A673 (cell line): ENCODE measurements at regions not wholly inside any gene's neighbourhood (a gene's known extent, or its start where the extent isn't known, plus 50 kb on each side); places are given as distances from the start of the nearest gene placed in this dataset.

Experiments used
- BruUV-seq: library from RNA; stranded (reverse); fragments of 400-500 nt; replicated peaks from 2 replicates; lab custom pipeline; 2021; lab: Mats Ljungman, UMichigan
- CTCF ChIA-PET: fragments of 300-600 bp; sonication (Branson Sonifier 250); formaldehyde crosslinking; loops from one replicate; lab custom pipeline; 2022; ENCODE audit warnings: antibody characterized with exemption; lab: Charles Lee
- POLR2A ChIA-PET: fragments of 300-600 bp; sonication (Branson Sonifier 250); formaldehyde crosslinking; loops from one replicate; lab custom pipeline; 2022; ENCODE audit warnings: antibody characterized with exemption; ENCODE audit not compliant: low non-redundant PET; lab: Charles Lee
- DNase-seq: peaks from one replicate; pipeline ENCODE4 v3.0.0-alpha.2; 2015; ENCODE audit warnings: low spot score
- H3K27ac ChIP-seq: fragments of 200-600 bp; sonication (generic); 2 replicates; pipeline ENCODE4 v1.5.1; 2016; ENCODE audit warnings: mixed run types, low read depth, mild to moderate bottlenecking, mixed read lengths, antibody characterized with exemption, low read length; ENCODE audit not compliant: poor library complexity, severe bottlenecking
- H3K27me3 ChIP-seq: fragments of 200-600 bp; sonication (generic); replicated peaks from 2 replicates; pipeline ENCODE4 v1.6.1; 2017; ENCODE audit warnings: mixed run types, low read depth, mild to moderate bottlenecking, mixed read lengths, antibody characterized with exemption, low read length; ENCODE audit not compliant: insufficient read depth, poor library complexity
- H3K36me3 ChIP-seq: fragments of 200-600 bp; sonication (generic); 2 replicates; pipeline ENCODE4 v1.6.1; 2016; ENCODE audit warnings: mixed run types, mild to moderate bottlenecking, mixed read lengths, antibody characterized with exemption, low read length; ENCODE audit not compliant: insufficient read depth, poor library complexity, severe bottlenecking
- H3K4me1 ChIP-seq: fragments of 200-600 bp; sonication (generic); 2 replicates; pipeline ENCODE4 v1.6.1; 2017; ENCODE audit warnings: mixed run types, mild to moderate bottlenecking, mixed read lengths, antibody characterized with exemption, low read length; ENCODE audit not compliant: insufficient read depth, poor library complexity, severe bottlenecking
- H3K4me3 ChIP-seq: fragments of 200-600 bp; sonication (generic); 2 replicates; pipeline ENCODE4 v1.5.1; 2016; ENCODE audit warnings: low read depth, mixed run types, mild to moderate bottlenecking, mixed read lengths, low read length; ENCODE audit not compliant: poor library complexity, severe bottlenecking
- H3K9me3 ChIP-seq: fragments of 200-600 bp; sonication (generic); 2 replicates; pipeline ENCODE4 v1.6.1; 2016; ENCODE audit warnings: mixed run types, low read depth, mild to moderate bottlenecking, mixed read lengths, antibody characterized with exemption, low read length; ENCODE audit not compliant: poor library complexity, severe bottlenecking
- CTCF ChIP-seq: fragments of 300-800, 200-600 bp; sonication (generic); conservative IDR thresholded peaks from 2 replicates; pipeline ENCODE4 v1.5.1; 2017; ENCODE audit warnings: low read depth, mild to moderate bottlenecking, antibody characterized with exemption, low read length, moderate library complexity, mixed read lengths
- EZH2 ChIP-seq: fragments of 200-600 bp; sonication (generic); IDR thresholded peaks from 2 replicates; pipeline ENCODE4 v1.6.1; 2017; ENCODE audit warnings: borderline replicate concordance, low read depth, mild to moderate bottlenecking, mixed read lengths, antibody characterized with exemption, low read length; ENCODE audit not compliant: poor library complexity, severe bottlenecking
- intact Hi-C: fragments of 100-400 bp; cut with micrococcal nuclease; formaldehyde crosslinking; loops from one replicate; pipeline ENCODE4 v1.10.0; 2022; ENCODE audit not compliant: unreplicated experiment

GRCh38 chr6:86045038-86045437 lies 402.4 kb upstream of the SYNCRIP start:
- Histone ChIP-seq H3K36me3 (no peaks in the 10 kb centered on the region), H3K4me3 (no peak overlapping the region), H3K27me3 (no peaks in the 10 kb centered on the region), H3K27ac (no peak overlapping the region), H3K9me3 (no peaks in the 10 kb centered on the region), H3K4me1 (no peaks in the 10 kb centered on the region)
- CTCF ChIA-PET = no interaction called here
- no peak for DNase-seq
- POLR2A ChIA-PET = no interaction called here
- BruUV-seq = no TSS peak
- TF ChIP-seq EZH2 = no peak
- TF ChIP-seq CTCF = no peak
- intact Hi-C loops = no loop called here

GRCh38 chr6:86042214-86042613 lies 399.5 kb upstream of the SYNCRIP start:
- no peak for TF ChIP-seq EZH2
- TF ChIP-seq CTCF = no peak
- POLR2A ChIA-PET = no interaction called here
- CTCF ChIA-PET = no interaction called here

GRCh38 chr6:86031713-86032112 lies 389.0 kb upstream of the SYNCRIP start:
- Histone ChIP-seq H3K27ac (no peak overlapping the region), H3K4me3 (no peak overlapping the region), H3K27me3 (no peaks in the 10 kb centered on the region), H3K4me1 (no peaks in the 10 kb centered on the region), H3K9me3 (no peaks in the 10 kb centered on the region), H3K36me3 (no peaks in the 10 kb centered on the region)
- ChIA-PET CTCF (no interaction called here), POLR2A (no interaction called here)
- BruUV-seq = no TSS peak
- intact Hi-C loops = no loop called here
- no peak for TF ChIP-seq EZH2
- TF ChIP-seq CTCF = no peak
- DNase-seq = no peak

More at GRCh38 chr6:86042214-86042613, 399.5 kb upstream of the SYNCRIP start:
- Histone ChIP-seq H3K27ac (no peak overlapping the region), H3K4me3 (no peak overlapping the region), H3K4me1 (no peaks in the 10 kb centered on the region), H3K9me3 (no peaks in the 10 kb centered on the region), H3K27me3 (no peaks in the 10 kb centered on the region), H3K36me3 (no peaks in the 10 kb centered on the region)
- intact Hi-C loops = no loop called here
- no TSS peak for BruUV-seq
- no peak for DNase-seq
